ENCODE measurements at regions not wholly inside any gene's neighbourhood (a gene's known extent, or its start where the extent isn't known, plus 50 kb on each side); places are given as distances from the start of the nearest gene placed in this dataset.

DNA sequence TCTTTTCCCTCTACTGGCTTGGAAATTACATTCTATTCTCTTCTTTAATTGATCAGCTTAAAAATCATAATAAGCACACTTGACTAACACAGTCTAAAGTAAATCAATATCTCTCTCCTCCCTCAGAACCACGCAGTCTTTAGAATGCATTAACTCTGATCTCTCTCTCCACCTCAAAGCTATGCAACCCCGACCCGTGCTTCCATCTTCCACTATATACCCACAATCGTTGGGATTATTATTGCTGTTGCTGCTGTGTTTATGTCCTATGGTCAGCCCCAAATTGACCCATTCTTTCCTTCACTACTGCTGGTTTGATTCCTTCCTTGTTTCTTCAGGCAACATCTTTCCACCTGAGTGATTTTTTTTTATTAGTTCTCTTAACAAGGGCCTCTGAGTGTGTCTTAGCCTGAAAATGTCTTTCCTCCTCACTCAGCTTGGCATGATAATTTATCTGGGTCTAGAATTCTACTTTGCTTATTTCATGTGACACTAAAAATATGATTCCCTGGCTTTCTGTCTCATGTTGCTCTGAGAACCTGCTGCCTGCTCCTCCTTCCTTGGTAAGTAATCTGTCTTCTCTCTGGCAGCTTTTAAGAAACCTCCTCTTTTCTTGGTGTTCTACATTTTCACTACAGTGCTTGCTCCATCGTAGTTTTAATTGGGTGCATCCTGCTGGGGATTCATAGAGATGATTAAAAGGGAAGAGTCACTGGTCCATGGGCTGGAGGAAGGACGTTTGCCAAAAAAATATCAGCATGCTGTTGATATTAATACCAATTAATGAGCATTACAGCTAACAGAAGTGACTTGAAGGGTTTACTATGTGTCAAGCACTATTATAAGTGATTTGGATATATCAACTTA, 472.2 kb downstream of the MATN1 start (continued):
- TF ChIP-seq, protein P1, sequence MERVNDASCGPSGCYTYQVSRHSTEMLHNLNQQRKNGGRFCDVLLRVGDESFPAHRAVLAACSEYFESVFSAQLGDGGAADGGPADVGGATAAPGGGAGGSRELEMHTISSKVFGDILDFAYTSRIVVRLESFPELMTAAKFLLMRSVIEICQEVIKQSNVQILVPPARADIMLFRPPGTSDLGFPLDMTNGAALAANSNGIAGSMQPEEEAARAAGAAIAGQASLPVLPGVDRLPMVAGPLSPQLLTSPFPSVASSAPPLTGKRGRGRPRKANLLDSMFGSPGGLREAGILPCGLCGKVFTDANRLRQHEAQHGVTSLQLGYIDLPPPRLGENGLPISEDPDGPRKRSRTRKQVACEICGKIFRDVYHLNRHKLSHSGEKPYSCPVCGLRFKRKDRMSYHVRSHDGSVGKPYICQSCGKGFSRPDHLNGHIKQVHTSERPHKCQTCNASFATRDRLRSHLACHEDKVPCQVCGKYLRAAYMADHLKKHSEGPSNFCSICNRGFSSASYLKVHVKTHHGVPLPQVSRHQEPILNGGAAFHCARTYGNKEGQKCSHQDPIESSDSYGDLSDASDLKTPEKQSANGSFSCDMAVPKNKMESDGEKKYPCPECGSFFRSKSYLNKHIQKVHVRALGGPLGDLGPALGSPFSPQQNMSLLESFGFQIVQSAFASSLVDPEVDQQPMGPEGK (CRISPR knock-in tag; IDR thresholded peaks at IDR 0.05; ENCODE audit: borderline replicate concordance): no peak
- TF ChIP-seq RARB (CRISPR knock-in tag; IDR thresholded peaks at IDR 0.05) (no peak), ISL1 (CRISPR knock-in tag; IDR thresholded peaks at IDR 0.05) (no peak), ZFP30 (CRISPR knock-in tag; IDR thresholded peaks at IDR 0.05) (no peak), CSDC2 (CRISPR knock-in tag; IDR thresholded peaks at IDR 0.05) (no peak), SNAI2 (CRISPR knock-in tag; IDR thresholded peaks at IDR 0.05) (no peak)

DNA sequence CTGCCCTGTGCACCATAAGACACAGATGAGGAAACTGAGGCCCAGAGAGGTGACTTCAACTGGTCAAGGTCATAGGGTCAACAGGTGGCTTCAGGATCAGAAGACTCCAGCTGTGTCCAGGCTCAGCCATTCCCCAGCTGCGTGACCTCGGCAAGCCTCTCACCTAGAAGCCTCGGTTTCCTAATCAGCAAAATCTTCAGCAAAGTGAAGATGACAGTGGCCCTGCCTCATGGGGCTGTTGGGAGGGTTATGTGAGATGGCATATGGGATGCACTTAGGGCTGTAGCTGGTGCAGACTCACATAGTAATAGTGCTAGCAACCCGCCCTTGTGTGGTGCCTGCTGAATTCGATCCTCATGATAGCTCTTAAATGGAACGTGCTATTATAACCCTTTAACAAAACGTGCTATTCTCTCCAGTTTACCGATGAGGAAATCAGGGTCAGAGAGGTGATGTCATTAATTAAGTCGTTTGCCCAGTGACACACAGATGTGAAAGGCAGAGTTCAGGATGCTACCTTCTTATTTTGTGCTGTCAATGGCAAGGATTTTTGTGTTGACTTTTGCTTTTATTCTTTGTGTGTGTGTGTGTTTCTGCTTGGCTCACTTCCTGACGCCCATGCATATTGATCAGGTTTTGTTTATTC, 472.9 kb downstream of the MATN1 start:
- ATAC-seq: no peak

DNA sequence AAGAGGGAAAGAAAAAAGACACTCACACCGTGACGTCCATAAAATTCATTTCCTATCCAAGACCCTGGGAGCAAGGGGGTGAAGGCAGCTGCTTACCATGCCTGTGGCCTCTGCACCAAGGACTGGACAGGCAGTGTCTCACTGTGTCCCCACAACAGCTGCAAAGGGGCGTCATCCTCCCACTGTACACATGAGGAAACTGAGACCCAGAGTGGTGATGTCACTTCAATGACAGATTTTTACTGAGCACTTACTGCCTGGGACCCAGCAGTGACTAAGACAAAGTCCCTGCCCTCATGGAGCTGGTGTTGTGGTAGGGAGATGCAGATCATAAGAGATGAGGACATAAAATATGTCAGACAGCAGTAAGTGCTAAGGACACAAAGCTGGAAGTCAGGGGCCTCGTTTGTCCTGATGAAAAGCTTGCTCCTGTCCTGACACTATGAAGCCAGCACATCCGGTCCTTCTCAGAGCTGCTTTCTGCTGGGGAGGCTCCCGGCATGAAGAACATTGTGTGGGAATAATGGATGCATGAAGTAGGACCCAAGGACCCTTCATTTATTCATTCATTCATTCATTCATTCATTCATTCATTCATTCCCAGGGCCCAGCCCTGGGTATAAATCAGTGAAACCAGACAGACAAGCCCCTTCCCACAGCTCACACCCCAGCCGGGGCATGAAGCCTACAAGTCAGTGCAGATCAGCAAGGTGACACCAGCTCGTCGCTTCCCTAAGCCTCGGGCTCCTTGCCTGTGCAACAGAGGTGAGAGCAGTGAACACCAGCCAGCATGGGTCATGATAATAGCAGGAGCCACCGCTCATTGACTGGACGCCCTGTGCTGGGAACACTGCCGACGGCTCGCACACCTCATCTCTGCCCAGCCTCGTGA, 473.7 kb downstream of the MATN1 start:
- no peak for ATAC-seq
- TF ChIP-seq, protein P2, sequence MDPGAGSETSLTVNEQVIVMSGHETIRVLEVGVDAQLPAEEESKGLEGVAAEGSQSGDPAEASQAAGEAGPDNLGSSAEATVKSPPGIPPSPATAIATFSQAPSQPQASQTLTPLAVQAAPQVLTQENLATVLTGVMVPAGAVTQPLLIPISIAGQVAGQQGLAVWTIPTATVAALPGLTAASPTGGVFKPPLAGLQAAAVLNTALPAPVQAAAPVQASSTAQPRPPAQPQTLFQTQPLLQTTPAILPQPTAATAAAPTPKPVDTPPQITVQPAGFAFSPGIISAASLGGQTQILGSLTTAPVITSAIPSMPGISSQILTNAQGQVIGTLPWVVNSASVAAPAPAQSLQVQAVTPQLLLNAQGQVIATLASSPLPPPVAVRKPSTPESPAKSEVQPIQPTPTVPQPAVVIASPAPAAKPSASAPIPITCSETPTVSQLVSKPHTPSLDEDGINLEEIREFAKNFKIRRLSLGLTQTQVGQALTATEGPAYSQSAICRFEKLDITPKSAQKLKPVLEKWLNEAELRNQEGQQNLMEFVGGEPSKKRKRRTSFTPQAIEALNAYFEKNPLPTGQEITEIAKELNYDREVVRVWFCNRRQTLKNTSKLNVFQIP (CRISPR knock-in tag; IDR thresholded peaks at IDR 0.05; ENCODE audit: borderline replicate concordance, low read depth): no peak
- no peak for TF ChIP-seq ZNF8 (CRISPR knock-in tag; IDR thresholded peaks at IDR 0.05)
- TF ChIP-seq ZFP30 (CRISPR knock-in tag; IDR thresholded peaks at IDR 0.05): no peak
- TF ChIP-seq, protein P1 (CRISPR knock-in tag; IDR thresholded peaks at IDR 0.05; ENCODE audit: borderline replicate concordance): no peak
- no peak for TF ChIP-seq ZC3H10 (CRISPR knock-in tag; IDR thresholded peaks at IDR 0.05)
- TF ChIP-seq, protein P3, sequence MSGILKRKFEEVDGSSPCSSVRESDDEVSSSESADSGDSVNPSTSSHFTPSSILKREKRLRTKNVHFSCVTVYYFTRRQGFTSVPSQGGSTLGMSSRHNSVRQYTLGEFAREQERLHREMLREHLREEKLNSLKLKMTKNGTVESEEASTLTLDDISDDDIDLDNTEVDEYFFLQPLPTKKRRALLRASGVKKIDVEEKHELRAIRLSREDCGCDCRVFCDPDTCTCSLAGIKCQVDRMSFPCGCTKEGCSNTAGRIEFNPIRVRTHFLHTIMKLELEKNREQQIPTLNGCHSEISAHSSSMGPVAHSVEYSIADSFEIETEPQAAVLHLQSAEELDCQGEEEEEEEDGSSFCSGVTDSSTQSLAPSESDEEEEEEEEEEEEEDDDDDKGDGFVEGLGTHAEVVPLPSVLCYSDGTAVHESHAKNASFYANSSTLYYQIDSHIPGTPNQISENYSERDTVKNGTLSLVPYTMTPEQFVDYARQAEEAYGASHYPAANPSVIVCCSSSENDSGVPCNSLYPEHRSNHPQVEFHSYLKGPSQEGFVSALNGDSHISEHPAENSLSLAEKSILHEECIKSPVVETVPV (CRISPR knock-in tag; IDR thresholded peaks at IDR 0.05): no peak
- no peak for TF ChIP-seq ARNTL (CRISPR knock-in tag; IDR thresholded peaks at IDR 0.05; ENCODE audit: borderline replicate concordance, low read depth)
- TF ChIP-seq ZNF565 (CRISPR knock-in tag; conservative IDR thresholded peaks at IDR 0.05; ENCODE audit: low read depth): no peak
- TF ChIP-seq ESRRG (CRISPR knock-in tag; IDR thresholded peaks at IDR 0.05): no peak

More for the DNA sequence above, 472.9 kb downstream of the MATN1 start:
- TF ChIP-seq ARNTL (CRISPR knock-in tag; IDR thresholded peaks at IDR 0.05; ENCODE audit: borderline replicate concordance, low read depth): no peak
- TF ChIP-seq, protein P3 (CRISPR knock-in tag; IDR thresholded peaks at IDR 0.05): no peak
- no peak for TF ChIP-seq PPARA (CRISPR knock-in tag; IDR thresholded peaks at IDR 0.05; ENCODE audit: borderline replicate concordance)
- no peak for TF ChIP-seq ISL1 (CRISPR knock-in tag; IDR thresholded peaks at IDR 0.05)
- TF ChIP-seq ZNF70 (CRISPR knock-in tag; IDR thresholded peaks at IDR 0.05): no peak
- no peak for TF ChIP-seq ZNF8 (CRISPR knock-in tag; IDR thresholded peaks at IDR 0.05)
- no peak for TF ChIP-seq SNAI2 (CRISPR knock-in tag; IDR thresholded peaks at IDR 0.05)
- no peak for TF ChIP-seq CSDC2 (CRISPR knock-in tag; IDR thresholded peaks at IDR 0.05)
- TF ChIP-seq, protein P1 (CRISPR knock-in tag; IDR thresholded peaks at IDR 0.05; ENCODE audit: borderline replicate concordance): no peak
- TF ChIP-seq, protein P4, sequence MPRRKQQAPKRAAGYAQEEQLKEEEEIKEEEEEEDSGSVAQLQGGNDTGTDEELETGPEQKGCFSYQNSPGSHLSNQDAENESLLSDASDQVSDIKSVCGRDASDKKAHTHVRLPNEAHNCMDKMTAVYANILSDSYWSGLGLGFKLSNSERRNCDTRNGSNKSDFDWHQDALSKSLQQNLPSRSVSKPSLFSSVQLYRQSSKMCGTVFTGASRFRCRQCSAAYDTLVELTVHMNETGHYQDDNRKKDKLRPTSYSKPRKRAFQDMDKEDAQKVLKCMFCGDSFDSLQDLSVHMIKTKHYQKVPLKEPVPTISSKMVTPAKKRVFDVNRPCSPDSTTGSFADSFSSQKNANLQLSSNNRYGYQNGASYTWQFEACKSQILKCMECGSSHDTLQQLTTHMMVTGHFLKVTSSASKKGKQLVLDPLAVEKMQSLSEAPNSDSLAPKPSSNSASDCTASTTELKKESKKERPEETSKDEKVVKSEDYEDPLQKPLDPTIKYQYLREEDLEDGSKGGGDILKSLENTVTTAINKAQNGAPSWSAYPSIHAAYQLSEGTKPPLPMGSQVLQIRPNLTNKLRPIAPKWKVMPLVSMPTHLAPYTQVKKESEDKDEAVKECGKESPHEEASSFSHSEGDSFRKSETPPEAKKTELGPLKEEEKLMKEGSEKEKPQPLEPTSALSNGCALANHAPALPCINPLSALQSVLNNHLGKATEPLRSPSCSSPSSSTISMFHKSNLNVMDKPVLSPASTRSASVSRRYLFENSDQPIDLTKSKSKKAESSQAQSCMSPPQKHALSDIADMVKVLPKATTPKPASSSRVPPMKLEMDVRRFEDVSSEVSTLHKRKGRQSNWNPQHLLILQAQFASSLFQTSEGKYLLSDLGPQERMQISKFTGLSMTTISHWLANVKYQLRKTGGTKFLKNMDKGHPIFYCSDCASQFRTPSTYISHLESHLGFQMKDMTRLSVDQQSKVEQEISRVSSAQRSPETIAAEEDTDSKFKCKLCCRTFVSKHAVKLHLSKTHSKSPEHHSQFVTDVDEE (CRISPR knock-in tag; IDR thresholded peaks at IDR 0.05): no peak
- no peak for TF ChIP-seq ZFP30 (CRISPR knock-in tag; IDR thresholded peaks at IDR 0.05)
- no peak for TF ChIP-seq RARB (CRISPR knock-in tag; IDR thresholded peaks at IDR 0.05)
- TF ChIP-seq TOX (CRISPR knock-in tag; IDR thresholded peaks at IDR 0.05; ENCODE audit: borderline replicate concordance): no peak
